GM12875 (cell line): ENCODE measurements at regions not wholly inside any gene's neighbourhood (a gene's known extent, or its start where the extent isn't known, plus 50 kb on each side); places are given as distances from the start of the nearest gene placed in this dataset.

ENCODE experiments used
- H3K4me3 ChIP-seq: one replicate; pipeline ENCODE4 v1.5.1; 2011; ENCODE audit warnings: low read depth, low read length, control low read depth
- TF ChIP-seq, protein P1 (sequence below): IDR thresholded peaks from 2 replicates; pipeline ENCODE4 v1.5.1; 2011; ENCODE audit warnings: low read depth, mild to moderate bottlenecking, control low read depth, inconsistent platforms, low read length, moderate library complexity, borderline replicate concordance; ENCODE audit not compliant: insufficient read depth

DNA sequence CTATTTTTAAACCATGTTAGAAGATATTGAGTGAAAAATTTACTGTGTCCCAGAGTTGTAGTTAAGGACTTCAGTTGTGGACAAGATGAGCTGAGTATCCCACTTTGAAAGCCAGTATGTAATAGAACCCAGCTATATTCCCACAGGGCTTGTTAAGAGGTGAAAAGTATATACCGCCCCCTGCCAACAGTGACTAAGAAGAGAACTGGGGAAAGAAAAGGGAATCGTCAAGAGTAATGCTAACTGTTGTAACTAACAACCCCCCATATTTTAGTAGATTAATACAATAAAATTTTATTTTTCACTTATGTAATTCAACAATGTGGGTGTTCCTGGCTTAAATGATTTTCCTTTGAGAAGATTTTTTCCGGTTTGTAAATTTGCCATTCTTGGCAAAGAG is 250.4 kb upstream of the GIMD1 start:
- TF ChIP-seq, protein P1, sequence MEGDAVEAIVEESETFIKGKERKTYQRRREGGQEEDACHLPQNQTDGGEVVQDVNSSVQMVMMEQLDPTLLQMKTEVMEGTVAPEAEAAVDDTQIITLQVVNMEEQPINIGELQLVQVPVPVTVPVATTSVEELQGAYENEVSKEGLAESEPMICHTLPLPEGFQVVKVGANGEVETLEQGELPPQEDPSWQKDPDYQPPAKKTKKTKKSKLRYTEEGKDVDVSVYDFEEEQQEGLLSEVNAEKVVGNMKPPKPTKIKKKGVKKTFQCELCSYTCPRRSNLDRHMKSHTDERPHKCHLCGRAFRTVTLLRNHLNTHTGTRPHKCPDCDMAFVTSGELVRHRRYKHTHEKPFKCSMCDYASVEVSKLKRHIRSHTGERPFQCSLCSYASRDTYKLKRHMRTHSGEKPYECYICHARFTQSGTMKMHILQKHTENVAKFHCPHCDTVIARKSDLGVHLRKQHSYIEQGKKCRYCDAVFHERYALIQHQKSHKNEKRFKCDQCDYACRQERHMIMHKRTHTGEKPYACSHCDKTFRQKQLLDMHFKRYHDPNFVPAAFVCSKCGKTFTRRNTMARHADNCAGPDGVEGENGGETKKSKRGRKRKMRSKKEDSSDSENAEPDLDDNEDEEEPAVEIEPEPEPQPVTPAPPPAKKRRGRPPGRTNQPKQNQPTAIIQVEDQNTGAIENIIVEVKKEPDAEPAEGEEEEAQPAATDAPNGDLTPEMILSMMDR: no peak

DNA sequence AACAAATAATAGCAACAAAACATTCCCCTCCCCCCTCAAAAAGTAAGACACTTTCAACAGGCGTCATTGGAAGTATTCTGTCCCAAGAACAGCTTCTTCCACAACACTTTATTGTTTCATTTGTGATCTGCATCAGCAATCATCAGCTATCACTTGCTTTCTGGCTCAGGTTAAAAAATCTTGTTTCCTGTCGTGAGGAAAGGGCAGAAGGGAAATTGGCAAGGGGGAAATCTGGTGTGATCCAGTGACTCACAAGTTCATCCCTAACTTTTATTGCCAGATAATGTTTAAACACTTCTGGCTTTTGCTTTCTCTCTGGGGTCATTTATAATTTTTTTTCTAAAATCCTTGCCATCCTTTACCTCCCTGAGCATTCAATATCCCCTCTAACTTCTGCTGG is 247.4 kb upstream of the GIMD1 start:
- no peak overlapping the region for H3K4me3 ChIP-seq
- TF ChIP-seq, protein P1: no peak

More for the DNA sequence above, 250.4 kb upstream of the GIMD1 start:
- H3K4me3 ChIP-seq: no peak overlapping the region

DNA sequence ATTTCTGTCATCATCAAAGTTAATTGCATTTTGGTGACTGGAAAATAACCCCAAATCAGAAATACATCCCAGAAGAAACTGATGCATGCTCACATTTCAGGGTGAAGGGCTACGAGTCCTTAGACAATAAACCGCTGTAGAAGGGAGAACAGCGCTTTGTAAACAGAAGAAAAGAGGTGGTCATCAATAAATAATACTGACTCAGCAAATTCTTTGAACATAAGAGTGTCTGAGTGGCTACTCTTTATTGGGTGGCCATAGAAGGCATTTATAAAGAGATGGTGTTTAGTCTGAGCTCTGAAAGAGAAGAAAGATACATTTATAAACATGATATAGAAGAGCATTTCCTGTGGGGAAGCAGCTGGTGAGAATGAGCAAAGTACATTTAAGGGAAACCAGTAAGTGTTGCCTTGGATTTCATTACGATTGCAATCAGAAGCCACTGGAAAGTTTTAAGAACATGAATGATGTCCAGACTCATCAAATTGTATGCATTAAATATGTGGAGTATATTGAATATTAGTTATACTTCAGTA is 246.9 kb upstream of the GIMD1 start:
- H3K4me3 ChIP-seq: no peak overlapping the region
- TF ChIP-seq, protein P1: no peak

DNA sequence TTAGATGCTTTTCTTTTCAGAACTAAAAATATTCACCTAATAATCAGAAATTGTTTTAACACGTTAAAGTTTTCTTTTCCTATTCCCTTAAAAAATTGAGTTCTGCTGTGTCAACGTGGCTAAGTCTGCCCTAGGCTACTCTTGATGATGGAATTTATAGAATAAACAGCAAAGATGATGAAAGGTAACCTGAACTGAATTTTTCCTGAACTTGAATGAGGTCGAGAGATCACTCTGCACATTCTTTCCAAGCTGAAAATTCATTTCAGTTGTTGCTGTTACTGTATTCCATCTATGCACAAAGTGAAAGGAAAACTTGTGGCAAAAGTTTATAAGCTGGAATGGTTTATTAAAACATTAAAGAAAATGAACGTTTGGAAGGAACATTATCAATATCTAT is 245.9 kb upstream of the GIMD1 start:
- TF ChIP-seq, protein P1: no peak
- no peak overlapping the region for H3K4me3 ChIP-seq

DNA sequence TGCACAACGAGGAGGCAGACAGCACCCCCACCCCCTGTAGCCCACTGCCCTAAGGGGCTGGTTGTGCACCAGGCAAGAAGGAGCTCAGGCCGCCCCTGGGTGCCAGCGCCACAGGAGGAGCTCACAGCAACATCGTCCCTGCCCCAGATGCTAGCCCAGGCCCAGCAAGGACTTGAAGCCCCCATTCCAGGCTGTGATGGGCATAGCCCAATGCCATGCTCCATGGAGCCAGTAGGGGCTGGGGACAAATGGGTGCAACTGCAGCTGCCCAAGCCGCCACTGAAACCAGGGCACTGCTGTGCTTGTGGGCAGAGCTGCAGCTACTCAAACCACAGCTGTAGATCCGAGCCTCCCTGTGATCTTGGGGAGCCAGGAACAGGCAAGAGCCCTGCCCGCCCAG is 241.3 kb upstream of the GIMD1 start:
- no peak overlapping the region for H3K4me3 ChIP-seq
- TF ChIP-seq, protein P1: no peak

DNA sequence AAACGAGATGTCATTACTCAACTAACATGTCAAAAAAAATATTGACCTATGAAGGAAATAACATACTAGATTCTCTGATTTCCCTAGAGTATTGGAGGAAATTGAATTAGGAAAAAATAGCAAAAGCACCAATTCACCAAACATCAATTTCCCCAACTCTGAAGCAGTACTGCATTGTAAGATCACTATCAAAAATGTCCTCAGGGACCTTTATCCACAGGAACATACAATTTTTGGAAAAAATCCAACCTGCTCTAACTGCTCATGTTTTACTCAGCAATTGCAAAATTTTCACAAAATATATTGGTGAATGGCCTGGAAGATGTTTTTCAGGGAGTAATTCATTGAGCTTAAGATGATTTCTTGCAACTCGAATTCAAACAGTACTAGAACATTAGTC is 239.0 kb upstream of the GIMD1 start:
- TF ChIP-seq, protein P1: no peak
- H3K4me3 ChIP-seq: no peak overlapping the region

DNA sequence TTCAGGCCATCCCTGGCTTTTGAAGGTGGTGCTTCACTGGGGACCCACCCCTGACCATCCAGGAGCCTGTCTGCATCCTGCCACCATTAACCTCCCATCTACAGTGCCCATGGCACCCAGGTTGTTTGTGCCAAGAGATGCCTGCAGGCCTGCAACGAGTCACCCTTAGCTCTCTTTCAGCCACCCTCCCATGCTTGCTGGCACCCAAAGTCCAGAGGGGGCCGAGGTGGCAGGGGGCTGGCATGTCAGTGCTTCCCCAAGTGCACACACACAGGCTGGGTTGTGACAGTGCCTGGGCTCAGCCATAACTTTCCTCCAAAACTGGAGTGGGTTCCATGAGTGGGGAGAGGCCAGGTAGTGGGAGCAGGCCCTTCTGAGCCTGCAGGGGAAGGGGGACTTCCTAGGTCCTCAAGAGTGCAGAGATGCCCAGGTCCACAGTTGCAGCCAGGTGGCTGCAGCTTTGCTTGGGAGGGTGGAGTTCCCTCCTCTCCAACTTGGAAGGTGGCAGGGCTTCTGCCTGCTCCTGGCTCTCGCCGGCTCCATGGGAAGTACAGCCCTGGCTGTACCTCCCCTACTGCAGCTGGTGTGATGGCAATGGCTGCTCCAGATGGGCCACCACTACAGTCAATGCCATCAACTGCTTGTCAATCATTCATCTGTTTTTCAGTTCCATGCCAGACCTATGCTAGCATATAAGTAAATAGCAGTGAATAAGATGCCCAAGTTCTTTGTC is 235.9 kb upstream of the GIMD1 start:
- TF ChIP-seq, protein P1: no peak
- H3K4me3 ChIP-seq: no peak overlapping the region
